ENCODE measurements at regions not wholly inside any gene's neighbourhood (a gene's known extent, or its start where the extent isn't known, plus 50 kb on each side); places are given as distances from the start of the nearest gene placed in this dataset.
"Not testable (repeated sequence)": the region's sequence is repeated elsewhere in the genome, so short reads cannot be mapped to it uniquely, and the experiment has no call there.

DNA sequence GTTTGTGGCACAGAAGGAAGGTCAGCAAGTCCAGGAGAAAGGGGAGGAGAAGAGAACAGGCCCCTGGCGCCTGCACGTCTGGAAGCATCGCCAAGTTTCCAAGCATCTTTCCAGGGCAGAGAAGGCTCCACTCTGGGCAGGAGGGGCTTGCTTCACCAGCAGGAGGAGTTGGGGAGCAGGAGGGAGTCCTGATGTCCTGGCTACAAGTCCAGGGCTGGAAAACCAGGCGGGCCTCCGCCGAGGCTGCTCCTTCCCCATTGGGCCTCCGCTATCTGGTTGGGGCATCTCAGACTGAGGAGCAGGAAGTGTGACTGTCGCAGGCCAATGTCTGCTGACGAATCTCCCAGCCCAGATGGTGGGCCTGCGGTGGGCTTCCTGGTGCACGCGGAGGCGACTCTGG is 421.9 kb downstream of the PREX1 start:
- DNase-seq (ENCODE audit: low read depth), result no peak

- DNase-seq (ENCODE audit: low read depth), result no peak
Measured at GRCh38 chr20:48404598-48404997, 423.2 kb downstream of the PREX1 start.

- DNase-seq (ENCODE audit: low read depth), result no peak
Measured at GRCh38 chr20:48403167-48403761, 424.5 kb downstream of the PREX1 start.

DNA sequence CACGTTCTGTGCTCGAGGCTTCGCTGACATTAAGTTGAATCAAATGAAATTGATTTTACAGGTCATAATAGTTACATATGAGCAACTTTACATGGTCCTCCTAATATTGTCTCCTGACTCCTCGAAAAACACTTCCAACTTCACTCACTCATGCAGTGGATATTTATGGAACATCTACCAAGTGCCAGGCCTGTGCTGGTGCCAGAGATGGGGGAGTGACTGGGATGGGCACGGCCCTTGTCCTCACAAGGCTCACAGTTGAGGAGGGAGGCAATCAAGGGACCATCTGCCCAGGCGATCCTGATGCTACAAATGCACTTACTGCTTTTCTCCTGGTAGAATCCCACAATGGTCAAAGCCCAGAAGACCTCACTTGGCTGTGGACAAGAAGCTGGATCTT is 426.4 kb downstream of the PREX1 start:
- DNase-seq (ENCODE audit: low read depth), result no peak

GRCh38 chr20:48400009-48400408 is 427.8 kb downstream of the PREX1 start:
- no peak for DNase-seq (ENCODE audit: low read depth)

- no peak for DNase-seq (ENCODE audit: low read depth)
Measured at GRCh38 chr20:48398506-48399449, 429.0 kb downstream of the PREX1 start.

GRCh38 chr20:48396981-48397861 is 430.6 kb downstream of the PREX1 start:
- DNase-seq (ENCODE audit: low read depth), result not testable (repeated sequence)

DNA sequence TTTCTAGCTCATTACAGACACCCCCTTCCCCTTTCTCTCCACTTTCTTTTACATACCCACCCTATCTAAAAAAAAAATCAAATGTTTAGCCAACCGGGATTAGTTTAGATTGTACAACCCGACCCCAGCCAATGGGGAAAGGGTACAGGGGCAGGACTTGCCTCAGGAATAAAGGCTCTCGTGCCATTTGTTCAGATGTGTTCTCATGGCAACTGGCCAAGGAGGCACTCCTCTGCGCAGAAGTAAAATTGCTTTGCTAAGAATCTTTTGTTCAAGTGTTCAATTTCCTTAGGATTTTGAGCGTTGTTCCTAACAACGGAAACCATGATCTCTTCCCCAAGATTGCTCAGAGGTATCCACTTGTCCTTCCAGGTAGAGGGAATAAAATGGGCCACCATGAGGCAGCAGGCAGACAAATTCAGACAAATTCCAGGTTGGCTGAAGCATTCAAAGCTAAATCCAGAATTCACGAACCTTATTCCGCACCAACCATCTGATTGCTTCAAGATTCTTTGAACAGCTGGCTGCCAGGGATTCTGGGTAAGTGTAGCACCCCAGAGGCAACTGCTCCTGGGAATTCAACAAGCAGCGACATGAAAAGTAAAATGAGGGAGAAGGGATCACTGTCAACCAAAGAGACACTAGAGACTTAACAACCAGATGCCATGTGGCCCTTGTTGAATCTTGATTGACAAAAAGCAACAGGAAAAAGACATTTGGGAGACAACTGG is 431.8 kb downstream of the PREX1 start:
- DNase-seq (ENCODE audit: low read depth), result no peak

GRCh38 chr20:48394415-48395081 is 433.3 kb downstream of the PREX1 start:
- no peak for DNase-seq (ENCODE audit: low read depth)

DNA sequence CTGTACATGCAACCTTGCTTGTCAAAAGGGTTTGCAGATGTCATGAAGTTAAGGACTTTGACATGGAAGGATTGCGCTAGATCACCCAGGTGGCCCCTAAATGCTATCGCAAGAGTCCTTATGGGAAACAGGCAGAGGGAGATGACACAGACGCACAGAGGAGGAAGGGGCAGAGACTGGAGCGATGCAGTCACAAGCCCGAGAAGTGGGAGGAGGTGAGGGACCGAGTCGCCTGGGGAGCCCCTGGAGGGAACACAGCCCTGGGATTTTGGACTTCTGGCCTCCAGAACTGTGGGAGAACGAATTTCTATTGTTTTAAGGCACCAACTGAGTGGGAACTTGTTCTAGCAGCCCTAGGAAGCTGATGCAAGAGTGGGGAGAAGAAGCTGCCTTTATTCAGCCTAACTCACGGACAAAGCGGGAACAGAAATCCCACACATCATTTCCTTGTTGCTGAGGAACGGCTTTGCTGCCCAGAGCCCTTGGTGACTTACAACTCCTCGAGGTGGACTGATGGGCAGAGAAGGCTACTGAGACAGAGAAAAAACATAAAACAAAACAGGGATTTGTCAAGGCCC is 434.0 kb downstream of the PREX1 start:
- no peak for DNase-seq (ENCODE audit: low read depth)

DNA sequence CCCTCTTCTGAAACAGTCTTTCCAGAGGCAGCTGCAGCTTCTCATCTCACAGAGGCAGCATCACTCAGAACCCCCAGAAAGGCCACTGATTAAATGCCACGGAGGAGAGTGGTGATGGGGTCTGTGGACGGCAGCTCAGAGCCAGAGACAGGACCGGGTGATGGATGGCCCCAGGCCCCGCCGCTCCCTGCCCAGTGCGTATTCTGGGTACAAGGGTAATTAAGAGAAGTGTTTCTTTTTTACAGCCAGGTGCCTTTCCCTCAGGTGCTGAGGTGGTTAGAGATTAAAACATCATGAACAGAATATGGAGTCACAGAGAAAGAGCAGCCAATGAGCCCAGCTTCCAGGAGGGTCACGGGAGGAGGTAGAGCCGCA is 434.5 kb downstream of the PREX1 start:
- DNase-seq (ENCODE audit: low read depth), result no peak

GRCh38 chr20:48392407-48393310 is 435.1 kb downstream of the PREX1 start:
- no peak for DNase-seq (ENCODE audit: low read depth)

GRCh38 chr20:48390981-48391380 is 436.8 kb downstream of the PREX1 start:
- no peak for DNase-seq (ENCODE audit: low read depth)

DNA sequence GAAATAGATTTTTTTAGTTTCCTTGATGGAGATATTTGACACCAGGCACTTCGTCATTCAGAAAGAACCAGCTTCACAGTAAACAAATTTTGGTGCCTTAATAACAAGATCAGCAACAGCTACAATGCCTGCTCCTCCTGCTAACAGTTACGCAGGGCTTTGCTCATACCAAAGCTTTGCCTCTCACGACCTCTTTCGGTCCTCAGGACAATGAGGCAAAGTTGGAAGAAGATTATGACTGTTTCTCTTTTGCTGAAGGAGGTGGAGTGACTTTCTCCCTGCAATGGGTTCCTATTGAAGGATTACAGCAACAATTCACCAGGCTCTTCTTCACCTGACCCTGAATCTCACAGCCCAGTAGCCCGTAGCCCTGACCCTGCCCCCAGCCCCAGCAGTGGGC is 440.1 kb downstream of the PREX1 start:
- no peak for DNase-seq (ENCODE audit: low read depth)

- DNase-seq (ENCODE audit: low read depth), result no peak
Measured at GRCh38 chr20:48385527-48385926, 442.3 kb downstream of the PREX1 start.

DNA sequence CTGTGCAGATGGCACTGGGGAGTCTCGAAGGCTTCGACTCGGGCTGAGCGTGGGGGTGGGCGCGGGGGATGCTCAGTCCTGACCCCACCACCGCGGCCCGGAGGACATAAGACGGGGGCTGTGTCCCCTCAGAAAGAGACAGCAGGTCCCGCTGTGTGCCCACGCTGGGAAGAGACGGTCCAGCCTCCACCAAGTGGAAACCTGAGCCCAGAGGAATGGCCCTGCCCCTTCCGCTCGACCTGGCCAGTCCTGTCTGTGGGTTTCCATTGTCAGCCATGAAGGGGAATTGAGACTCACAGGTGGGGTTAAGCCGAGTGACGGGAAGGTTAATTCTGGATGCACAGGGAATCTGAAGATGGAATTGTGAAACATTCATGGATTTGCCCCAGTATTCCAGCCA is 442.7 kb downstream of the PREX1 start:
- DNase-seq (ENCODE audit: low read depth), result no peak

DNA sequence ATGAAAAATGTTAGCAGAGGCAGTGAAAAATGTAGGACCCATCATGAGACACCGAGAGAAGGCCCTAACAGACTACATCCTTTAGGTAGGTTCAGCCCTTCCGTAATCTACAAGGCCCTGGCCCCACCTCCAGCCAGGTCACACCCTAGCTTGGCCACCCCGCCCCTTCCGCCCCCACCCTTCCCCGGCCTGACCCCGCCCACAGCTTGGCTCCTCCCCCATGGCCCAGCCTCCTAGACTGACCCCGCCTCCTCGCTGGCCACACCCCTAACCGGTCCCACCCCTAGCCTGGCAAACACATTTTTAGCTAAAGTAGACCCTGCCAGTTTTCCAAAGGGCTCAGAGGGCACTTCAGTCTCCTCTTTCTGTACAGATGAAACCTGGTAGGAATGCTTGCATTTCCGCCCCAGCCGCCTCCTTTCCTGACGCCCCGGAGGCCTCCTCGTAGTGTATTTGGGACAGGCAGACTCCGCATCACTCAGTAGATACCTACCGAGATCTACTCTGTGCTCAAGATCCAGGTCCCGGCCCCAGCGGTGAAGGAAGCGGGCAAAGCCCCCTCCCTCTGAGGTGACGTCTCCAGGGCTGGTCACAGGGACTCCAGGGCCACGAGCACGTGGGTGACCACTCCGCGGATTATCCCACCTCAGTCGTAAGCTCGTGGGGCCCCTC is 443.5 kb downstream of the PREX1 start:
- DNase-seq (ENCODE audit: low read depth), result no peak

DNA sequence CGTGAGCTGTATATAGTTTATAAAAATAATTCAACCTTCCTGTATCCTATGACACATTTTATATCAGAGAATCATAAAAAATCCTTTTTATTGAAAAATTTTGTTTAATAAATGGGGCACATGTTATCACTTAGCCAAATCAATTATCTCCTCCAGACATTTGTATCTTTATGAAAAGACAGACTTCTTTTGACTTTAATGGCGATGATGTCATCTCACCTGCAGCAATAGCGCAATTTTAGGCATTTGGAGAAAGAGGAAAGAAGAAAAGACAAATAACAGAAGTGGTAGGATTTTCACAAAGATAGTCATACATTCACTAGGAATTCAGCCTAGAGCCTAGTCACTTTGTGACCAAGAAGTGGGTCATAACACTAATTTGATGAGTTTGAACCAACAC is 444.5 kb downstream of the PREX1 start:
- DNase-seq (ENCODE audit: low read depth), result no peak

- DNase-seq (ENCODE audit: low read depth), result no peak
Measured at GRCh38 chr20:48382304-48382703, 445.5 kb downstream of the PREX1 start.
